Neural cell (in vitro differentiated cells): ENCODE measurements at regions not wholly inside any gene's neighbourhood (a gene's known extent, or its start where the extent isn't known, plus 50 kb on each side); places are given as distances from the start of the nearest gene placed in this dataset.

Source experiments
- CTCF ChIP-seq: fragments of 450-650 bp; IDR thresholded peaks from 2 replicates; pipeline ENCODE4 v1.5.1; 2014; ENCODE audit warnings: antibody characterized with exemption, mild to moderate bottlenecking, moderate library complexity; ENCODE audit not compliant: poor library complexity, severe bottlenecking
- EP300 ChIP-seq: fragments of 450-650 bp; conservative IDR thresholded peaks from 2 replicates; pipeline ENCODE4 v1.6.1; 2014; ENCODE audit warnings: antibody characterized with exemption, mild to moderate bottlenecking, moderate library complexity; ENCODE audit not compliant: poor library complexity, severe bottlenecking
- MXI1 ChIP-seq: fragments of 450-650 bp; conservative IDR thresholded peaks from 2 replicates; pipeline ENCODE4 v1.6.1; 2014; ENCODE audit warnings: antibody characterized with exemption, mild to moderate bottlenecking; ENCODE audit not compliant: poor library complexity, severe bottlenecking
- POLR2AphosphoS5 ChIP-seq: IDR thresholded peaks from 2 replicates; pipeline ENCODE4 v1.6.1; 2012
- RAD21 ChIP-seq: fragments of 450-650 bp; conservative IDR thresholded peaks from 2 replicates; pipeline ENCODE4 v1.6.1; 2014; ENCODE audit warnings: antibody characterized with exemption, mild to moderate bottlenecking, moderate library complexity
- SMC3 ChIP-seq: fragments of 450-650 bp; conservative IDR thresholded peaks from 2 replicates; pipeline ENCODE4 v1.6.1; 2014; ENCODE audit warnings: antibody characterized with exemption, mild to moderate bottlenecking, moderate library complexity; ENCODE audit not compliant: poor library complexity
- TAF1 ChIP-seq: IDR thresholded peaks from 2 replicates; pipeline ENCODE4 v1.6.1; 2012; ENCODE audit warnings: low read depth

- no peak for TF ChIP-seq CTCF
- no peak for TF ChIP-seq SMC3
- no peak for TF ChIP-seq RAD21
- no peak for TF ChIP-seq POLR2AphosphoS5
- TF ChIP-seq MXI1 = no peak
- no peak for TF ChIP-seq EP300
- TF ChIP-seq TAF1 = no peak
These were observed 1392.1 kb upstream of the CELF4 start for GRCh38 chr18:38957736-38958135.
